HG03108 (cell line): ENCODE measurements at regions not wholly inside any gene's neighbourhood (a gene's known extent, or its start where the extent isn't known, plus 50 kb on each side); places are given as distances from the start of the nearest gene placed in this dataset.

ENCODE experiments used
- ATAC-seq: cut with Tn5 transposase; IDR thresholded peaks from one replicate; pipeline ENCODE4 v1.9.1; 2021; ENCODE audit warnings: moderate library complexity; ENCODE audit not compliant: unreplicated experiment

- ATAC-seq: no peak
Measured at GRCh38 chr3:43892526-43892925, 201.8 kb downstream of the ABHD5 start.

- no peak for ATAC-seq
Measured at GRCh38 chr3:43893727-43894126, 203.0 kb downstream of the ABHD5 start.

GRCh38 chr3:43894176-43895049, 203.7 kb downstream of the ABHD5 start:
- no peak for ATAC-seq

- ATAC-seq: no peak
Measured at GRCh38 chr3:43895573-43895972, 204.8 kb downstream of the ABHD5 start.

GRCh38 chr3:43902415-43902814, 211.7 kb downstream of the ABHD5 start:
- no peak for ATAC-seq

GRCh38 chr3:43905157-43905556, 214.4 kb downstream of the ABHD5 start:
- no peak for ATAC-seq

GRCh38 chr3:43906849-43907507, 216.2 kb downstream of the ABHD5 start:
- peak; percentile 20 for ATAC-seq

GRCh38 chr3:43907508-43907858, 216.7 kb downstream of the ABHD5 start:
- peak; percentile 84 for ATAC-seq

- ATAC-seq: no peak
Measured at GRCh38 chr3:43908456-43908855, 217.7 kb downstream of the ABHD5 start.

- ATAC-seq: no peak
Measured at GRCh38 chr3:43909149-43909548, 218.4 kb downstream of the ABHD5 start.

GRCh38 chr3:43910750-43911149, 220.0 kb downstream of the ABHD5 start:
- ATAC-seq: no peak

GRCh38 chr3:43913036-43913948, 222.6 kb downstream of the ABHD5 start:
- ATAC-seq: no peak

GRCh38 chr3:43914269-43914668, 223.5 kb downstream of the ABHD5 start:
- no peak for ATAC-seq

- ATAC-seq: no peak
Measured at GRCh38 chr3:43915546-43915945, 224.8 kb downstream of the ABHD5 start.

GRCh38 chr3:43917361-43917760, 226.6 kb downstream of the ABHD5 start:
- ATAC-seq: no peak

GRCh38 chr3:43919029-43919428, 228.3 kb downstream of the ABHD5 start:
- no peak for ATAC-seq

GRCh38 chr3:43921056-43921648, 230.4 kb downstream of the ABHD5 start:
- no peak for ATAC-seq

GRCh38 chr3:43922374-43922773, 231.6 kb downstream of the ABHD5 start:
- ATAC-seq: no peak

- ATAC-seq: no peak
Measured at GRCh38 chr3:43923104-43923882, 232.6 kb downstream of the ABHD5 start.

GRCh38 chr3:43926055-43926454, 235.3 kb downstream of the ABHD5 start:
- ATAC-seq: no peak
